ENCODE measurements at regions not wholly inside any gene's neighbourhood (a gene's known extent, or its start where the extent isn't known, plus 50 kb on each side); places are given as distances from the start of the nearest gene placed in this dataset.
A peak's percentile ranks its signal among the peaks of the same experiment; 100 is the strongest.
"Not testable (repeated sequence)": the region's sequence is repeated elsewhere in the genome, so short reads cannot be mapped to it uniquely, and the experiment has no call there.

DNA sequence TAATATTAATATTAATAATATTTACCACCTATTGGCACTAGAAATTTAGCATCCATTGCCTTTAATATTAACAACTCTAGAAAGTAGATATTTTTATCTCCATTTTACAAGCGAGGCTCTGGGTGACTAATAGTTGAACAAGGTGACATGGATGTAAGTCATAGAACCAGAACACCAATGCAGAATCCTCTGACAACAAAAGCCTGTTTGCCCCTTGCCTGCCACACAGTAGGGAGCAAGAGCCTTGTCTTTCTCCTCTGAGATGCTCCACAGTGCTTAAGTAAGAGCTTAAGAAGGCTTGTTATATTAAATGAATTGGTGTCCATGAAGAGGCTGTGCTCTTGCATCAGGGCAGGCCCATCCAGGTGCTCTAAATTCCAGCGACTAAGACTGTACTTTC, 51.2 kb upstream of the LBX1 start:
- DNase-seq (ENCODE audit: low read depth): no peak

DNA sequence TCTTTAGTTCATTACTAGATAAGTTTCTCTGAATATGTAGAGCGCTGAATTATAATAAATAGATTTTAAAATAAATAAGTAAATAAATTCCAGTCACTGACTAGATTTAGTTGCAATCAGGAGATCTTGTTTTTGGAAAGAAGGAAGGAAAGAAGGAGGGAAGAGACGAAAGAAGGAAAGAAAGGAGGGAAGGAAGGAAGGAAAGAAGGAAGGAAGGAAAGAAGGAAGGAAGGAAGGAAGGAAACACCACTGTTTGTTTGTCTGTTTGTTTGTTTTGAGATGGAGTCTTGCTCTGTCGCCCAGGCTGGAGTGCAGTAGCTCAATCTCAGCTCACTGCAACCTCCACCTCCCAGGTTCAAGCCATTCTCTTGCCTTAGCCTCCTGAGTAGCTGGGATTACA, 51.7 kb upstream of the LBX1 start:
- not testable (repeated sequence) for DNase-seq (ENCODE audit: low read depth)

DNA sequence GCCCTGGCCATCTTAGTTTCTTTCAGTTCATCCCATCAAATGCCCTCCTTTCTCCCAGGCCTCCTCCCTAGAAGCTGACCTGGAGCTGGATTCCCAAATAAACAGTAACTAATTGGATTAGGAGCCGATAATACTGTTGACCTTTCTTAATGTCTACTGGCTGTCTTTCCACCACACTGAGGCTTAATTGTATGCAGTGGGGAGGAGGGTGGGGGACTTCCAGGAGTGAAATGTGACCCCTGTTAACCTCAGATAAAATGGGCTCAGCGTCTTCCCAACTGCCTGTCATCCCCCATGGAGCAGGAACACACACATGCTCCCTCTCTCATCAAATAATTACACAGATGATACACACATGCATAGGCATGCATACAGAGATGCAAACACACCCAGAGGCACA, 53.7 kb upstream of the LBX1 start:
- DNase-seq (ENCODE audit: low read depth): no peak

DNA sequence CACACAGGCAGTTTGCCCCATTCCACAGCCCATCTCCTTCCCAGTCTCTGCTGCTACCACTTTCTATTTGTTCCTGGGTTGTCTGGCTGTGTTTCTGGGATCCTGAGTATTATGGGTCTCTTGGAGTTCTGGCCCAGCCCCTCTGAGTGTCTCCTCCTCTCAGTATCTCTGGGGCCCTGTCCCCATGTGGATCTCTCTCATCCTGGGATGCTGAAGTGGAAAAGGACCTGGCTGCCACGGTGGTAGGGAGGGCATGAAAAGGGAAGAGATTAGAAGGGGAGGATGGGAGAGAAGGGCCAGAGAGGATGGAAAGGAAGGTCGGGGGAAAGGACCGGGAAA, 54.5 kb upstream of the LBX1 start:
- DNase-seq (ENCODE audit: low read depth): no peak

DNA sequence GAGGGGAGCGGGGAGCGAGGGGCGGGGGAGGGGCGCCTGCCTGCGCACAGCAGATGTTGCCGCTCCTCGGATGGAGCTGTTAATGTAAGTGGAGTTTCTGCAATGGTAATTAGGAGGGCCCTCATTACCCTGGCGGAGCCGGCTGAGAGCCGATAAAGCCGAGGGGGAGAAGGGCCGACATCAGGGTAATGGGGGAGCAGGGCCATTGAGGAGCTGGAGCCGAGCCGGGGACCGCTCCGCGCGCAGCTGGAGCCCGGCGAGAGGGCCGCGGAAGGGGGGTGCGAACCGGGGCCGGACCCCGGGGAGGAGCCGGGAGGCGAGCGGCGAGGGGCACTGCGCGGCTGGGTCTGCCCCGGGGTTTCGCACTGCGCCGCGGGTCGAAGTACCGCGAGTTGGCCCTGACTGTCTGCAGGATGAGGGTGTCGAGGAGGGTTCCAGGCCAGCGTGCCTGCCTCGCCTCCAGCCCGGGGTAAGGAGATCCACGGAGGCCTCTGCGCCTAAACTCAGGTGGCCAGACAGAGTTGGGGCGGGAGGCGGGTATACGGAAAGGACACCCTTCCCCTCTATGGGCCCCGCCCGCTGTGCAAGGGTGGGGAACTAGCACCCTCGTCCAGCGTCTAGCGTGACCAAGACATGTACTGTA, 55.0 kb upstream of the LBX1 start:
- no peak for DNase-seq (ENCODE audit: low read depth)

DNA sequence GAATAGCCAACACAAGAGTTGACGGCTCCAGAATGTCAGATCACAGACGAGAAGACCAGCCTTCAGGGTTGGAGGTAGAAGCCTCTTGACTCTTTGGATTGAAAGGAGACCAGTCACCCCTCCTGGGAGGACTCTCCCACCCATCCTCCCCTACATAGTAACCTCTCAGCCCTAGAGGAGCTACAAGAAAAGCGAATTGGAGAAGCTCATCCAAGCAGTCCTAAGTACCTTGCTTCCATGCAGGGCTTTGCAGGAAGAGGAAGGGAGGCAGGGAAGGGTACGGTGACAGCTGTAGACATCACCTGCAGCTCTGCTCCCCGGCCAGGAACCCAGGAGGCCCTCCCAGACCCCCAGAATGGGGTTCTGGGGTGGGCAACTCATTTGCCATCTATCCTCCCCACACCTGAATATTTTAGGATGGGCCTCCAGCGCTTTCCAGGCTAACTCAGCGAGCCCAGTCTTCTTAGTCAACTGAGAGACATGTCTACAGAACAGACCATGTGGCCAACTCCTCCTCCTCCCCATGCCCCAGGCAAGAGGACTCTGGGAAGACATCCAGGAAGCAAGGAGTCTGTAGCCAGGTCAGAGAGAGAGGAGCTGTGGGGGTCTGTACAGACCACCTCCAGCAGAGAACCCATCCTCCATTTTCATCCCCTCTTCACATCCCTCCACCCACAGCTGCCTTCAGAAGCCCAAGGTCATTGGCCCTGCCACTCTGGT, 55.6 kb upstream of the LBX1 start:
- DNase-seq (ENCODE audit: low read depth): no peak

DNA sequence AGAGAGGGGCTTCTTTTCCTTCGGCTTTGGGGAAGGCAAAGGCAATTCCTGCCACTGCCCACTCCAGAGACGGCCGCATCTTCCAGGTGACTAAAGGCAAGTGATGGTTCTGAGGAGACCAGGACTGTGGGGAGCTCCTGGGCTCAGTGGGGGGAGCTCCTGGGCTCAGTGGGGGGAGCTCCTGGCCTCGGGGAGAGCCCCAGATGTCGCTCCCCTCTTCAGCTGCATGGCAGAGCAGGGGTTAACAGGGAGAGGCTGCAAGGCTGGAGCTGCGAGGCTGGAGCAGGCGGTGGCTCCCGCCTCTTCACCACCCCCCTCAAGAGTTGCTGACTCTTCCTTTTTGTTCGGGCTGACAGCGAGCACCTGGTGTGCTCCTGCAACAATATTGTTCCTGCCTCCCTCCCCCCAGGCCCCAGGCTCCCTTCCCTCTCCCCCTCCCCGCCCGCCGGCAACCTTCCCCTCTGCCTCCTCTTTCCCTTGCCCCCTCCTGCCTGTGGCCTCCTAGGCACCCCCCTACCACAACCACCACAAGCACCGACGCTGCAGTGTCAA, 56.3 kb upstream of the LBX1 start:
- DNase-seq (ENCODE audit: low read depth): no peak

DNA sequence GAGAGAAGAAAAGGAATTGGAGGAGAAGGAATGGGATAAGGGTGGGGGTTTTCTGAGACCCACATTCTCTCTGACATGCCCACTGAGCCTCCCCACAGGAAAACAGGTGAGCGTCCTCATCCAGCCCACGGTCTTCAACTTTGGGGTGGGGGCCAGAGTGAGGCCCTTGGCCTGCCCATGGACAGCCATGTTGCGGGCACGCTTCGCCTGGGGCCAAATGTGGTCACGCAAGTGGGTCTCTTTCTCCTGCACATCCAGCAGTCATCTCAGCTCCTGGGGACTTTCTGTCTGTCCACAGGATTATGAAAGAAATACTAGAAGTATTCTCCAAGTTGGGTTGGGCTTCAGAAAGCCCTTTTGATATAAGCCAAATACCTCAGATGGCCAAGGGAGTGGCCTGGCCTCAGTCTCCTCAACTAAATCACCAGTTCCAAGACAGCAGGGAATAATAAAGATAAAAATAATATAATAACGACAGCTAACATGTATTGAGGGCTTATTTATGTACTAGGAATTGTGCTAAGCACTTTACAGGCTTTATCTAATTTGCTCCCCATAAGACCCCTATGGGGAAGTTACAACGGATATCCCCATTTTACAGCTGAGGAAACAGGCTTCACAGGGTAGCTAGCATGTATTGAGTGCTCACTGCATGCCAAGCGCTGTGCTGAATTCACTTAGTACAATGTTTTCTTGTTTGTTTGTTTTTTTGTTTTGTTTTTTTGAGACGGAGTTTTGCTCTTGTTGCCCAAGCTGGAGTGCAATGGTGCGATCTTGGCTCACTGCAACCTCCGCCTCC, 57.2 kb upstream of the LBX1 start:
- DNase-seq (ENCODE audit: low read depth): no peak

DNA sequence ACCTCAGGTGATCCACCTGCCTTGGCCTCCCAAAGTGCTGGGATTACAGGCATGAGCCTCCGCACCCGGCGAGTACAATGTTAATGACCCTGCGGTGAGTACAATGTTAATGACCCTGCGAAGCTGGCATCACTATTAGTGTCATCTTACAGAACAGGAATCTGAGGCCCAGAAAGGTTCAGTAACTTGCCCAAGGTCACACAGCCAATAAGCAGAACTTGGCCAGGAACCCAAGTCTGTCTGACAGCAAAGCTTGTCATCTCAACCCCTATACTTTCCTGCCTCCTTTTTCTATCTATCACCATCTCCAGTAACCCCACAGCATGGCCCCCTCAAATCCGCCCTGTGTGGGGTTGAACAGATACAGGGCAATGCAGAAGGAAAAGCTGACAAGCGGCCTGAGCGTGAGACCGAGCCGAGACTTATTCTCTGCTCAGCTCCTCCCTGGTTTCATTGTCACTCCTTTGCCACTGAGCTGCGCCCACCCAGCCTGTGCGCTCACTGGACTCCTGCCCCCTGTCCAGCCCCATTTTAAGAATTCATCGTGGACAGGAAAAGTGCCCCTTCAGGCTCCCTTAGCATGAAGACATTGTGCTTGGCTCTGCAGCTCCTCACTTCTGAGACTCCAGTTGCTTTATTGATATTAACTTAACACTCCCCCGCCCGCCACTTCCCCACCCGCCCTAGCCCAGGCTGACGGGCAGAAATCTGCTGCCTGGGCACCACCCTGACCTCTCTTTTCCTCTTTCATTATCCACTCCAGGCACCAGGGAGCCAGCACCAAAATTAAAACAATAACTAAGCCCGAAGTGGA, 58.1 kb upstream of the LBX1 start:
- DNase-seq (ENCODE audit: low read depth): no peak

DNA sequence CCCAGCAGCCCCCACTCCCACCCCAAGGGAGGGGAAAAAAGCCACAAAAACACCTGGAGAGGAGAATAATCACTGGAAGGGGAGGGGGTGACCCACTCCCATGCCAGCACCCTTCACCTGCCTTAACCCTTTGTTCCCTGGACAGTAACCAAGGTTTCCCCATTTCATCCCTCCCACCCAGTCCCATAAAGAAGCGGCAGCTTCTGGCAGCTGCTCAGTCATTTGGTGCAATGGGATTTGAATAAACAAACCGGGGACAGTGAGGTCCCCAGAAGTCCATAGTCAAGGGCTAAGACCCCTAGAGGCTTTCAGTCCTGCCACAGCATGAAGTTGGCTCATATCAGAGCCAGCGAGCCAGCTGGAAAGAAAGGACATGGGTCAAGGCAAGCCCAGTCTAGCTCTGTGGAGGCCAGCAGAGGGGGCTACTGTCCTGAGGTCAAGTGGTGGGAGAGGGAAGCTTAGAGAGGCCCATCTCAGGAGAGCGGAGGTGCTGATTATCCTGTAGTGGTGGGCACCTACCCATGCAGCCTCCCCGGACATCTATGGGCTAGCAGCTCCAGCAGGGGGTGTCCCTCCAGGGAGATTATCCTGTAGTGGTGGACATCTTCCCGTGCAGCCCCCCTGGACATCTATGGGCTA, 58.9 kb upstream of the LBX1 start:
- DNase-seq (ENCODE audit: low read depth): no peak

DNA sequence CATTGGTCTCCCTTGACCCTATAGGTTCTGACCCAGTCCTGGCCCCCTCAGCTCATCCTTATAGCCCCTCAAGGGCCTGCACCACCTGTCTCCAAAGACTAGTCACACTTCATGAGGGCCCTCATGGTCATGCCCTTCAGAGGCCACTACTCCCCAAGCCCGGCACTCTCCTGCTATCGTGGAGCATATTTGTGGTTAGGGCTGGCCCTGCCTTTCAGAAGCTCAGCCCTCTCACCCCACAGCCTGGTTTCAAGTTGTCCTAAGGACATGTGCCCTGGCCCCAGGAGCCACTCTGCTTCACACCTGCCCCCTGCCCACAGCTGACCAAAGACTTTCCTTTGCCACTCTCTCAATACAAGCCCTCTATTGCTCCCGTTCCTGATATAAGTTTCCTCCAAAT, 60.3 kb upstream of the LBX1 start:
- DNase-seq (ENCODE audit: low read depth): no peak

DNA sequence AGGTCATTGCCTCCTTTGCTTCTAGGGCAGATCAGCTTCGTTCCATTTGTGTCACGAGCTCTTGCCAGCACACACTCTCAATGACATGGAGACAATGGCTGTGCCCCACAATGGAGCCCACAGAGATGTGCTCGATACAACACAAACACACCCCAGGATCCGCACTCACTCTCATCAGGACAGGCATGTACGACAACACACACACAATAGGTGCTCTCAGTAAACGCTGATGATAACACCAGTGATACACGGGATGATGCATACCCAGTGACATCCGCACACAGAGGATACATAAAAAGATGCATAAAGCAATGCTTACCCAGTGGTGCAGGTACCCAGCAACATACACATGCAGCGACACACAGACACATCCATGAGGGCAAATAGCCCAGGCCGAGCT, 61.2 kb upstream of the LBX1 start:
- DNase-seq (ENCODE audit: low read depth): no peak

DNA sequence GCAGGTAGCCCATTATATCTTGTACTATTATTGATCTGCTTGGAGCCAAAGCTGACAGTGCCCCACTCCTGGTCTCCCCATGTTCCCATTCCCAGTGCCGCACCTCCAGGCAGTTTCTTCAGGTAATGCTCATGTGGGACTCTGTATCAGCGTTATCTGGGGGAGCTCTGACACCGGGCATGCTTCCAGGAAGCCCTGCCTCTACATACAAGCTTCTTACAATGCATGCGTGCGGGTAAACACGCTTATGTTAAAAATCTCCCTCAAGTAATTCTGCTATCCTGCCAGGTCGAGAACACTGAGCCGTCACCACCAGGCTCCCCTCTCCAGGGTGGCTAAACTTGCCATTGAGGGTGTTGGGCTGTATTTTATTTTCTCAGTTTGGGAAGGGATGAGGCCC, 61.6 kb upstream of the LBX1 start:
- DNase-seq (ENCODE audit: low read depth): no peak

DNA sequence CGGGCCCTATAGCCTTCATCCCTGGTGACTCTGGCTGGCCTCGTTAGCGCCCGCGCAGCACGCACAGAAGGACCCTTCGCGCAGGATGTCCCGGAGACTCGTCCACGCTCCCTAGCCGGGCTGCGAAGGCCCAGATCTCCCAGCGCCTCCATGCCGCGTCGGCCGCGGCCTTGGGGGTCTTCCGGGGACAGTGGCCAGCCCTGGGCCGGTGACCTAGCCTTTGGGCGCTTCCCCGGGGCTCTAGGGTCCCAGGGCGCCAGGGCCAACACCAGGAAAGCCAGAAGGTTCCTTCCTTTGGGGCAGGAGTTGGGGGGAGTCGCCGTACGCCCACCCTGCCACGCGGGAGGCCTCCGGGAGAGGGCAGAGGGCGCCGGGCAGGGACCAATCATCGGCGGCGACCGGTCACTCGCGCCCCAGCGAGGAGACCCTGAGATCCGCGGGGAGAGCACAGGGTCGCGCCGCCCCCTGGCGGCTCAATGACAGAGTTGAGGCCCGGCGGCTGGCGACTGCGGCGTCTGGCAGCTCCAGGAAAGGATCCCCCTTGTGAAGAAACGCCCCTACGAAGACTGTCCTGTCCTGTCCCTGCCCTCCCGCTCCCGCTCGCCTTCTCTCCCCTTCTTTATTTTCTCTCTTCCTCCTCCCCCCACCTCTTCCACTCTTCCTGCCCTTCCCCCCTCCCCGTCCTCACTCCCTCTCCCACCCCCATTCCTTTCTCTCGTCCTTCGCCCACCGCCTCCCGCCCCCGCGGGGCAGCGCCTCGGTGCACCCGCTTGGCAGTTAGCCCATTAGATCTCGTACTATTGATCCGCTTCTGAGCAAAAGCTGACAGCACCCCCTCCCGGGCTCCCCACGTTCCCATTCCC, 62.3 kb upstream of the LBX1 start:
- no peak for DNase-seq (ENCODE audit: low read depth)

DNA sequence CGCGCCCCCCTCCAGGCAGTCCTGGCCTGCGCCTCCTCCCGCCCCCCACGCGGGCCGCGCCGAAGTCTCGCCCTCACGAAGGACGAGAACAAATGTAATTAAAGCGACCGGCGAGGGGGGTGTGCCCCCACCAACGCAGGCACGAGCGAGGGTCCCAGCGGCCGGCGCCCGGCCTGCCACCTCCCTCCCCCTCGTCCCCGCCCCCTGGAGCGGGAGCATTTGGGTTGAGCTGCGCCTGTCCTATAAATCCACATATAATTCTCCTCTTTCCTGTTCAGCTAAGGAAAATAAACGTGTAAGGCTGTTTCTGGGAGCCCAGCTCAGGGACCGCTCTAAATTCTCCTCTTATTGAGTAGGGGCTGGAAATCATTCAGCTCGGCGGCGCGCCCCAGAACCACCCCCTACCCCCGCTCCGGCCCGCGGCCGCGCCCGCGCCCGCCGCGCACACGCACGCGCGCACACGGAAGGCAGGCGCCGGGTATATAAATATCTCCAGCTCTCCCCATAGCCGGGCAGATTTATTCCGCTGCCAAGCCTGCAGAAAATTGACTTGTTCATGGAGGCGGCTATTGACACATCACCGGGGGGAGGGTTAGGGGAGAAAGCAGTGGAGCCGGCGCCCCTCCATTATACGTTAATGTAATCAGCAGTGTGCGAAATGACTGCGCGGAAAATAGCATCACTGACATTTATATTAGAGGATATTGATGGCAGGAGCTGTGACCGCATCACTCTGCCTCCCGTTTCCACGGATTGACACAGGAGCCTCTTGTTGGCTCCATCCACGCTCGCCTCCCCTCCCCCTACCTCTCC, 61.6 kb upstream of the BTRC start:
- no peak for DNase-seq (ENCODE audit: low read depth)

DNA sequence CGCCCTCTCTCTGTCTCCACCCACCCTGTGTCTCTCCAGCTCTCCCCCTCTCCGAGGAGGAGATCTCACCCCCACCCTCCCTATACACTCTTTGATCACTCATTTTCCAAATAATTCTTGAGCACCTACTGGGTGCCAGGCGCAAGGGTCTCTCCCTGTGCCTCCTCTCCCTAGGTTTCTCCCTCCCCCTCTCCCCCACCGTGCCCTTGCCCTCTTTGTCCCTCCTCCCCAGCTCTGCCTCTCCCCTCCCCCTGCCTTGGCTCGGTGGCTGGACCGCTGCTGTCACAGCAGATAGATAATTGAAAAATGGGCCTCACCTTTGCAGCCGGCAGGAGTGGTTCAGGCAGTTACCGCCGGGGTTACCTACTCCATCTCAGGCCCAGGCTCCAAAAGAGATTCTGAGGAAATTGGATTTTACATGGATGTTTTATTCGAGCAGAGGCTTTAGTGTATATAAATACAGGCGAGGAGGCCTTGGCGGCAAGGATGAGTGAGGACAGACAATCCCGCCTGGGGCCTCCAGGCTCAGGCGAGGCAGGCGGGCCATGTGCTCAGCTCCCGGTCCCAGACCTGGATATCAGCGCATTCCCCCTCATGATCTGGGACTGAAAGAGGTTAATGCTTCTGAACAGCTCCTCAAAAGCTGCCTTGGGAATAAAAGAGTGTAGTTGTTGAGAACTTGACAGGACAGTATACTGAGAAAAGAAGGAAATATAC, 60.8 kb upstream of the BTRC start:
- DNase-seq (ENCODE audit: low read depth): no peak

DNA sequence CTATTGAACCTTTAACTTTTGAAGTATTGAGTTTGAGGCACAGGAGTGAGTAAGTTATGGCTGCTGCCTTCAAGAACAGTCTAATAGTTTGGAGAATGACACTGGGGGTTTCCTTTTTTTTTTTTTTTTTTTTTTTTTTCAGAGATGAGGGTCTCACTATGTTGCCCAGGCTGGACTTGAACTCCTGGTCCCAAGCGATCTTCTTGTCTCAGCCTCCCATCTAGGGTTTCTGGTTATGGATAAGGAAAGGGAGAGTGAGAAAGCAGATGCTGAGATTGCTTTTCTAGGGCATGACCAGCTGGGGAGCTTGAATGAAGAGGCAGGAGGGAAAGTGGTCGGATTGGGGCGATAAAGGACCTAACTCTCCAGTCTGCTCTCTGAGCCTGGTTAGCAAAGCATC, 59.9 kb upstream of the BTRC start:
- DNase-seq (ENCODE audit: low read depth): no peak

DNA sequence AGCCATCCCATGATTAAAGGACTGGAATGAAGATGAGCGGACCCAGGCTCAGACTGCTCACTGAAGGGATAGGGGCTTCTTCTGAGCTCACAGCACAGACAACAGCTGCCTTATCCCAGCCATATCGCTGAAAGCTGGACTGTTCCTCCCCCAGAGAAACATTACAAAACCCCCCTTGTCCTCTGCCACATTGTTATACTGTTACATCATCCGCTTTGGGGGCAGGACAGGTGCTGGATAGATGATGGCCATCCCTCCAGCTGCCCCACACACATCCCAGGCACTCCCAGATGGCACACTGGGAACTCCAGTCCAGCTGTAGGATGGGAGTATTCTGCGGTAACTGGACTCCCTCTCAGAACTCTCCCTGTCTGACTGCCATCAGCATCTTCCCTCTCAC, 58.7 kb upstream of the BTRC start:
- no peak for DNase-seq (ENCODE audit: low read depth)

DNA sequence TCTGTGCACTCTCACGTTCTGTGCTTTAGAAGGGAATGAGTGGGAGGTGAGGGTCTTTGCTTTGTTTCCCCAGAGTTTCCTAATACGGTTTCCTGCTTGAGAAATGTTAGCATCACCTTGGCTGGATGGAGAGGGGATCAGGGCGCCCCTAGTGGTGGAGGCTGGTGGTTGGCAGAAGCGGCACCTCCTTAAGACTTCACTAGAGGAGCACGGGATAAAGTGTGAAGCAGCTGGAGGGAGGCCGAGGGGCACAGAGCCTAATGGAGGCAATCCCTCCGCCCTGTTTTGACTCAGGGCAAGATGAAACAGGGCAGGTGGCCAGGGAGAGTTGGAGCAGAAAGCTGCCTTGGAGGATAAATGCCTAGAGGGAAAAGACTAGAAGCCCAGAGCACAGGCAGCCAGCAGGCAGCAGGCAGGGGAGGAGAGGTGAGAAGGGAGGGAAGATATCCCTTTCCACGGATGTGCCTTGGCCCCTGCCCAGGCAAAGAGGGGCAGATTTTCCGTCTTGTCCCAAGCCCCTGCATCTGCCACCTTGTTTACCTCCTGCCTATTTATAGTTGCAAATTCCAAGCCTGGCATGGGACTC, 56.0 kb upstream of the BTRC start:
- peak; percentile 36 for DNase-seq (ENCODE audit: low read depth)

Data from T-helper 22 cell (primary cell).